22Rv1 (cell line): ENCODE measurements at regions not wholly inside any gene's neighbourhood (a gene's known extent, or its start where the extent isn't known, plus 50 kb on each side); places are given as distances from the start of the nearest gene placed in this dataset.

Source experiments
- ZFX ChIP-seq: fragments of 450-650 bp; IDR thresholded peaks from 2 replicates; pipeline ENCODE4 v1.6.1; 2017; ENCODE audit warnings: antibody characterized with exemption, borderline replicate concordance
- TF ChIP-seq, protein P1 (sequence below): fragments of 450-650 bp; IDR thresholded peaks from 2 replicates; pipeline ENCODE4 v1.5.1; 2017; ENCODE audit warnings: mild to moderate bottlenecking

DNA sequence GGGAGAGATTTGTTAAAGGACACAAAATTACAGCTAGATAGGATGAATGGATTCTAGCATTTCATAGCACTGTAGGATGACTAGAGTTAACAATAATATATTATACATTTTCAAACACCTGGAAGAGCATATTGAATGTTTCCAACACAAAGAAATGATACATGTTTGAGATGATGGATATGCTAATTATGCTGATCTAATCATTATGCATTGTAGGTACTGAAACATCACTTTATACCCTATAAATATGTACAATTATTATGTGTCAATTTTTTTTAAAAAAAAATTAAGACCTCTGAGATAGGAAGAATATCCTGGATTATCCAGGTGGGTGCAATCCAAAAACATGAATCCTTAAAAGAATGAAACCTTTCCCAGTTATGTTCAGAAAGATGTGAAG, 100.3 kb upstream of the CPNE8 start:
- TF ChIP-seq, protein P1, sequence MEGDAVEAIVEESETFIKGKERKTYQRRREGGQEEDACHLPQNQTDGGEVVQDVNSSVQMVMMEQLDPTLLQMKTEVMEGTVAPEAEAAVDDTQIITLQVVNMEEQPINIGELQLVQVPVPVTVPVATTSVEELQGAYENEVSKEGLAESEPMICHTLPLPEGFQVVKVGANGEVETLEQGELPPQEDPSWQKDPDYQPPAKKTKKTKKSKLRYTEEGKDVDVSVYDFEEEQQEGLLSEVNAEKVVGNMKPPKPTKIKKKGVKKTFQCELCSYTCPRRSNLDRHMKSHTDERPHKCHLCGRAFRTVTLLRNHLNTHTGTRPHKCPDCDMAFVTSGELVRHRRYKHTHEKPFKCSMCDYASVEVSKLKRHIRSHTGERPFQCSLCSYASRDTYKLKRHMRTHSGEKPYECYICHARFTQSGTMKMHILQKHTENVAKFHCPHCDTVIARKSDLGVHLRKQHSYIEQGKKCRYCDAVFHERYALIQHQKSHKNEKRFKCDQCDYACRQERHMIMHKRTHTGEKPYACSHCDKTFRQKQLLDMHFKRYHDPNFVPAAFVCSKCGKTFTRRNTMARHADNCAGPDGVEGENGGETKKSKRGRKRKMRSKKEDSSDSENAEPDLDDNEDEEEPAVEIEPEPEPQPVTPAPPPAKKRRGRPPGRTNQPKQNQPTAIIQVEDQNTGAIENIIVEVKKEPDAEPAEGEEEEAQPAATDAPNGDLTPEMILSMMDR, result no peak
- no peak for TF ChIP-seq ZFX
